ENCODE measurements at regions not wholly inside any gene's neighbourhood (a gene's known extent, or its start where the extent isn't known, plus 50 kb on each side); places are given as distances from the start of the nearest gene placed in this dataset.
"Not testable (repeated sequence)": the region's sequence is repeated elsewhere in the genome, so short reads cannot be mapped to it uniquely, and the experiment has no call there.

DNA sequence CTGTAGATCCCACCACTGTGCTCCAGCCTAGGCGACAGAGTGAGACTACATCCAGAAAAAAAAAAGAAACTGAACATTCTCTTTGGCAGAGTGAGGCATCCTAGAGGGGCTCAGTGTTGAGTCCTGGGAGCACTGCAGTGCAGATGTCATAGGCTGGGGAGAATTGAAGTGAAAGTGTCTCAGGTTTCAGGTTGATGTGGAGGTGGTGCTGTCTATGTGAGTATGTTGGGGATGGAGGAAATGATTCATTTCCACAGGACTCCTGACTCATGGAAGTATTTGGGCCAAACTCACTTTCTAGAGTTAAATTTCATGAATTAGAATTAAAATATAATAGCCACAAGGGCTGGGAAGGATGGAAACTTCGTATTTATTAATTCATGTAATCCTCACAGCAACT lies 134.4 kb upstream of the TSC22D1 start:
- ATAC-seq, result peak; percentile 62 to 68
- Mint-ChIP-seq H3K9me3 (no peaks in the 10 kb centered on the region), H3K27me3 (peaks cover 3 to 8% of the 10 kb centered on the region in 2 donors), H3K27ac (no peak overlapping the region), H3K4me3 (no peak overlapping the region), H3K4me1 (ENCODE audit: low read depth in 2 of 2) (no peaks in the 10 kb centered on the region), H3K36me3 (no peaks in the 10 kb centered on the region)
- DNase-seq (ENCODE audit: low spot score), result no peak

DNA sequence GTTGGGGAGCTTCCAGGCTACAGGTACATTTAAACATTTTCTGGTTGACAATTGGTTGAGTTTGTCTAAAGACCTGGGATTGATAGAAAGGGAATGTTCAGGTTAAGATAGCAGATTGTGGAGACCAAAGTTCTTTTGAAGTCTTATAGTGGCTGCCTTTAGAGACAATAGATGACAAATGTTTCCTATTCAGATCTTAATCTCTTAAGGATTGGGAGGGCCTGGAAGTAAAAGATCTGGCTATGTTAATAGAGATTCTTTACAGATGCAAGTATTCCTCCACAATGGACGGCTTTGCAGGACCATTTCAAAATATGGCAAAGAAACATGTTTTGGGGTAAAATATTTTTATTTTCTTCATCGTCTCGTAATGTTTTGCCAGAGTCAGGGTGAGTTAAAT lies 128.7 kb upstream of the TSC22D1 start:
- ATAC-seq; H3K36me3 Mint-ChIP-seq; H3K27ac Mint-ChIP-seq; H3K4me1 Mint-ChIP-seq (ENCODE audit: low read depth in 2 of 2); DNase-seq (ENCODE audit: low spot score); H3K9me3 Mint-ChIP-seq; H3K4me3 Mint-ChIP-seq: not testable (repeated sequence)
- H3K27me3 Mint-ChIP-seq, result peaks cover 15% of the 10 kb centered on the region in 2 donors

DNA sequence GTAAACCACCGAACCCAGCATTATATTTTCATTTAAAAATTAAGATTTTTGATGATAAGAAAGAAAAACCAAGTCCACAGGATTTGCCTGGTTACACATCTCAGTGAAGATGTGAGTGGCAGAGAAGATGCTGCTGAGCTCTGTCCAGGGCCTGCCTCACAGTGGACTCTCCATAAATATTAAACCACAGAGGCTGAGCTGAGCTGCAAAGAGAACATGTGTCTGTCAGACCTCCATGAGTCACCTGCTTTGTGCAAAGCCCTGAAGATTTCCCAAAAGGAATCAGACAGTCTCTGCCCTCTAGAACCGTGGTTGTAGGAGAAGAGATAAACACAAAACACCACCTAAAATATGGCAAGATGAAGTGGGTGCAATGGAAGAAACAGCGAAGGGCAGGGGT lies 127.2 kb upstream of the TSC22D1 start:
- peaks cover 7 to 19% of the 10 kb centered on the region in 2 donors for H3K27me3 Mint-ChIP-seq
- no peak overlapping the region for H3K4me3 Mint-ChIP-seq
- no peaks in the 10 kb centered on the region for H3K4me1 Mint-ChIP-seq (ENCODE audit: low read depth in 2 of 2)
- no peaks in the 10 kb centered on the region for H3K9me3 Mint-ChIP-seq
- ATAC-seq, result no peak
- H3K27ac Mint-ChIP-seq, result no peak overlapping the region
- DNase-seq (ENCODE audit: low spot score), result no peak
- no peaks in the 10 kb centered on the region for H3K36me3 Mint-ChIP-seq

DNA sequence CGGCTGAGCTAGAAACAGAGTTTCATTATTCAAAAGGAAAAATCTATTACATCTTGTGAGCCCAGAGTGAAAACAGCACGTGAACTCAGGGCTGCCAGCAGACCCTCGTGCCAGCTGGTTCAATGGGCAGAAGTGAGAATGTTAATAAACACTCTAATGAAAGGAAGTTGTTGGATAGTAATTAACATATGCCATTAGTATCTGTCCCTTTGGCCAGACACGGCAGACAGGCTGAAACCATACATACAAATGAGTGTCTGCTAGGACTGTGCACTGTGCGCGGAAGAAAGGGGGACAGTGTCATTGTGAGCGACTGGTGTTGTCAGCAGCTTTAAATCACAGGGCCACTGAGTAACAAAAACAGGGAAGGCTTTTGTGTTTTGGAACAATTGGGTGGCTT lies 121.9 kb upstream of the TSC22D1 start:
- ATAC-seq (no peak), DNase-seq (ENCODE audit: low spot score) (no peak)
- H3K36me3 Mint-ChIP-seq, result no peaks in the 10 kb centered on the region
- H3K4me3 Mint-ChIP-seq, result no peak overlapping the region
- no peaks in the 10 kb centered on the region for H3K4me1 Mint-ChIP-seq (ENCODE audit: low read depth in 2 of 2)
- no peaks in the 10 kb centered on the region for H3K9me3 Mint-ChIP-seq
- no peak overlapping the region for H3K27ac Mint-ChIP-seq
- H3K27me3 Mint-ChIP-seq, result peaks cover 8 to 16% of the 10 kb centered on the region in 2 donors

DNA sequence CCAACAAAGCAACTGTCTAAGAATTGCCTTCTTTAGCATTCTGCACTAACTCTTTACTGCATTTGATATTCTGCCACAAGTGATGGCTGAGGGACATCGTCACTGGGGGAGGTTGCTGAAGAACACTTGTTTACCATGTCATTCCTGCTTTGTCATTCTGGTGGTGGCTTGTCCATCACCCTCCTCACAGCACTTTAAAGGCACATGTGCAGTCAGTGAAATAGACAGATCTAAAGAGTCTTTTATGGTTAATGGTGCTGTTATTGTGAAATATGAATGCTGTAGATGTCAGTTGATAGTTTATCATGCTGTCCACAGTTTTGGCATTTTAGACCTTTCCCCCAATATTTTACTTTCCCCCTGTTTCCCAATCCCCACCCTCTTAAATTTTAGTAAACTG lies 120.9 kb upstream of the TSC22D1 start:
- ATAC-seq (no peak), DNase-seq (ENCODE audit: low spot score) (no peak)
- Mint-ChIP-seq H3K4me1 (ENCODE audit: low read depth in 2 of 2) (no peaks in the 10 kb centered on the region), H3K4me3 (no peak overlapping the region), H3K36me3 (no peaks in the 10 kb centered on the region), H3K27ac (no peak overlapping the region), H3K9me3 (no peaks in the 10 kb centered on the region), H3K27me3 (peaks cover 8% of the 10 kb centered on the region in 2 donors)

DNA sequence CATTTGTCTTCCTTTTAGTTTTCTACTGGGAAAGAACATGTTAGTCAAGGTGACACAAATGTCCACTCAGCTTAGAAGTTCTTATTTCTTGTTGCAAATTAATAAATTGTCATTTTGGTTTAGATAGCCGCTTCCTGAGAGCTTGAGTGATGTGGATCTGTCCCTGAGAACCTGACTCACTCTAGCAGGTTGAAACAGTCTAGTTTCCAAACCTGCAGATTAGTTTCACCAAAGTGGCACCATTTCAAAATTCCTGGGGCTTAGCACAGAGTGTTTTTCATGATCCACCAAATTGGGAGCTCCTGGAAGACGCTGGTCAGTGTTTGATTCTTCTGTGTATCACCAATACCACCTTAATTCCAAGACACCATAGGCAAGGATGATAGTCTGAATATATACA lies 119.4 kb upstream of the TSC22D1 start:
- ATAC-seq (no peak), DNase-seq (ENCODE audit: low spot score) (no peak)
- Mint-ChIP-seq H3K36me3 (no peaks in the 10 kb centered on the region), H3K4me3 (no peak overlapping the region), H3K9me3 (no peaks in the 10 kb centered on the region), H3K27me3 (peaks cover 8% of the 10 kb centered on the region in 2 donors), H3K27ac (no peak overlapping the region), H3K4me1 (ENCODE audit: low read depth in 2 of 2) (no peaks in the 10 kb centered on the region)

DNA sequence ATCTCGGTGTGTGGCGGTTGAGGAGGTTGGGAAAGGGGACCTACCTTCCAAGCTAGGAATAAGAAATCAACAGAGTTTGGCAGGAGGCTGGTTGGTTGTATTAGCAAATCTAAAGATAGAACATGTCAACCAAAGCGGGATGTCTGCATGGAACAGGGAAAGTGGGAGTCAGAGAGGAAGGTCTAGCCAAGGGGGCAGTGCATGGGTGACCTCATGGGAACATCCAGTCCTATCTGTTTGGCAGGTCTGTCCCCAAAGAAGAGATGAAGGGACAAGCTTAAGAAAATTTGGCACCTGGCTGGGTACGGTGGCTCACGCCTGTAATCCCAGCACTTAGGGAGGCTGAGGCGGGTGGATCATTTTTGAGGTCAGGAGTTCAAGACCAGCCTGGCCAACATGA lies 118.7 kb upstream of the TSC22D1 start:
- Mint-ChIP-seq H3K27me3 (peaks cover 12 to 13% of the 10 kb centered on the region in 2 donors), H3K4me3 (no peak overlapping the region), H3K36me3 (no peaks in the 10 kb centered on the region), H3K4me1 (ENCODE audit: low read depth in 2 of 2) (no peaks in the 10 kb centered on the region), H3K9me3 (no peaks in the 10 kb centered on the region), H3K27ac (no peak overlapping the region)
- no peak for ATAC-seq
- DNase-seq (ENCODE audit: low spot score), result no peak

DNA sequence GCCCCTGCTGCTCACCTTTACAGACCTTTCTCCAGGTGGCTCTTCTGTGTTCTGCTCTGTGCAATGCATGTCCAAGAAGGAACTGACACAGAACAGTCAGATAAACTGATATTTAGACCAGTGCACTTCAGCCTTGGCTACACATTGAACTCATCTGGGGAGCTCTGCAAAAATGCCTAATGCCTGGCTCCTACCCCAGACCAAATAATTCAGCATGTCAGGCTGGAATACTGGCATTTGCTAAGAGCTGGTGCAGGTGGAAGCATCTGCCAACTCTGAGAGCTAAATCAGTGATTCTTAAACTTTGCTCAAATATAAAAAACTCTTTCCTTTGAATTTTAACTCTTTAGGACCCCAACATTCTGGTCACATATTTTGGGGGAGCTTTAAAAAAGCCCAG lies 118.2 kb upstream of the TSC22D1 start:
- H3K4me3 Mint-ChIP-seq, result no peak overlapping the region
- peaks cover 13 to 19% of the 10 kb centered on the region in 2 donors for H3K27me3 Mint-ChIP-seq
- ATAC-seq (no peak), DNase-seq (ENCODE audit: low spot score) (no peak)
- no peaks in the 10 kb centered on the region for H3K9me3 Mint-ChIP-seq
- H3K4me1 Mint-ChIP-seq (ENCODE audit: low read depth in 2 of 2), result no peaks in the 10 kb centered on the region
- H3K27ac Mint-ChIP-seq, result no peak overlapping the region
- no peaks in the 10 kb centered on the region for H3K36me3 Mint-ChIP-seq

DNA sequence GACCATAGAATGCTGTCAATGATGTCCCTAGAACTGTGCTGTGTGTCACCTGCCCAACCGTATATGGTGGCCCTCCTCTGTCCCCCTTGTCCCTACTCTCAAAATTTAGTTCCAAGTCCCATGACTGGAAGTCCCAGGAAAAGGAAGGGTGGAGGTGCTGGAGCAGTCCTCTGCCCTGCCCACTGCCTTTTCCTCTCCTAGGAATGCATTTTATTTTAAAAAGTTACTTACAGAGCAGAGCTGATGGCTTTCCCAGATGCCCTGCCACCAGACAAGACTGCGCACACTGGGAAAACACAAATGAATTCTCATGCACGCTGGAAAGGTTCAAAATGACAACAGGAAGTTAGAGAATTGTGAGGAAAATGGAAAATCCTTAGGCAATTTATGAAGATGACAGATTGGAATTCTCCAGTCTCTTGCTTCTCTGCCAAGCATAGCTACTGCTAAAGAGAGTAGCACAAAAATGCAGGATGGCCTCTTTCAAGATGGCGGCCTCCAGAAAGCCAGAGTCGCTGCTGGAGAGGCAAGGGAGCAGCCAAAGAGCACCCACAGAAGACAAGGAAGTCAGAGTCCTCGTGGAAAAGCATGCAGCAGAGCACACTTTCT lies 117.1 kb upstream of the TSC22D1 start:
- no peak for DNase-seq (ENCODE audit: low spot score)
- H3K36me3 Mint-ChIP-seq, result no peaks in the 10 kb centered on the region
- H3K9me3 Mint-ChIP-seq, result no peaks in the 10 kb centered on the region
- H3K4me3 Mint-ChIP-seq, result no peak overlapping the region
- no peaks in the 10 kb centered on the region for H3K4me1 Mint-ChIP-seq (ENCODE audit: low read depth in 2 of 2)
- H3K27ac Mint-ChIP-seq, result no peak overlapping the region
- ATAC-seq, result no peak
- peaks cover 13 to 27% of the 10 kb centered on the region in 2 donors for H3K27me3 Mint-ChIP-seq

DNA sequence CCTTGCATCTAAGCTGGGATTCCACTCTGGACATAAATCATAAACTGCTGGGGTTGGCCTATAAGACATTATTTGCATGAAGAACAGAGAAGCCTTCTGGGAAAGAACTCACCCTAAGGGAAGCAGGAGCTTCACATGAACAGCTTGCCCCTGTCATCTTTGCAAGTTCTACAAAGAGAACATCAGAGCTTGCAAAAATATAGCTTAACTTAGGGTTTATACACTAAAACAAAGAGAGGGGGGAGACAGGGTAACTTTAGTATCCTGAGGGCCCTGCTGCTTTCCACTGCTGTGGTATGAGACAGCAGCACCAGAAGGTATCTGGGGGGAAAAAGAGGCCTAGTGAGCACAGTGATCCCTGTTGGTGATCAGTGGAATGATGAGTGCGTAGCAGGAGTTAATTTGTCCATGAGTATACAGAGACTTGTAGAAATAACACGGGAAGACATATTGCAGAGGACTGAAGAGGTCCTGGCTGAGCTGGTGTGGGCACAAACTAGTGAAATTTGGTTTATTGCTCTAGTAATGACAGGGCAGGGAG lies 116.1 kb upstream of the TSC22D1 start:
- no peak overlapping the region for H3K4me3 Mint-ChIP-seq
- ATAC-seq (no peak), DNase-seq (ENCODE audit: low spot score) (no peak)
- H3K9me3 Mint-ChIP-seq, result no peaks in the 10 kb centered on the region
- no peaks in the 10 kb centered on the region for H3K4me1 Mint-ChIP-seq (ENCODE audit: low read depth in 2 of 2)
- no peaks in the 10 kb centered on the region for H3K36me3 Mint-ChIP-seq
- H3K27me3 Mint-ChIP-seq, result peaks cover 13 to 30% of the 10 kb centered on the region in 2 donors
- H3K27ac Mint-ChIP-seq, result no peak overlapping the region

DNA sequence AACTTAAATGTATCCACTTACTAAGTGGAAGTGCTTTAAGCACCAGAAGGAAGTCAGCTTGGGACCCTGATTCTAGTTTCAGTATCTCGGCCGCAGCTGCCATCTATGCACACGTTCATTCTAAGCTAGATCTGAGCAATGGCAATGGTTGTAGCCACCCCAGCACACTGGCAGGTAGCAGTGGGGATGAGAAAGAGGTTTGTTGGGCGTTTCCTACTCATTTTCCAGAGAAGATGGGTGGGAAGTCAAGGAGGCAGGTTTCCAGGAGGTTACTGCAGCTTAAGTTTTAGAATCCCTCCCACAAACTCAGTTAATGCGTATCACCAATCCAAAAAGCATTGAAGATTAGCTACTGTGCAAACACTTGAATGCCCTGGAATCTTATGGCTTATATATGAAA lies 114.2 kb upstream of the TSC22D1 start:
- DNase-seq (ENCODE audit: low spot score), result no peak
- Mint-ChIP-seq H3K9me3 (peaks cover 6% of the 10 kb centered on the region), H3K27ac (no peak overlapping the region), H3K27me3 (peaks cover 13 to 30% of the 10 kb centered on the region in 2 donors), H3K36me3 (no peaks in the 10 kb centered on the region), H3K4me3 (no peak overlapping the region), H3K4me1 (ENCODE audit: low read depth in 2 of 2) (peaks cover 6 to 10% of the 10 kb centered on the region in 2 donors)
- ATAC-seq, result no peak

DNA sequence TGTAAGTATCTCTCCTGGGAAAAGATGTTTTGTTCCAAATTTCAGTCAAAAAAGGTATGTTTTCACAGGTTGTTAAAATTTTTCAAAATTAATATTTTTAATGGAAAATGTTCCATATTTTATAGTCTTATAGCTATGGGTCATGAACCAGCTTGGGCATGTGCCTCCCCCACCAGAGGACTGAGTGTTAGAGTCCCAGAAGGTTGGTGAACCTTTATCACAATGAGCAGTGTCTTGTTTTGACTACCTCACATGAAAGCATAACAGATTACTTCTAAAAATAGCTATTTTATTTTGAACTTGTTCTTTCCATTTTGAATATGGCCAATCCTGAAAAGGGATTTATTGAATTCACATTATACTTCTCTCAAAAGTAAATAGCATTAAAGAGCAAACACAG lies 112.5 kb upstream of the TSC22D1 start:
- H3K36me3 Mint-ChIP-seq, result no peaks in the 10 kb centered on the region
- H3K27me3 Mint-ChIP-seq, result peaks cover 10 to 23% of the 10 kb centered on the region in 2 donors
- peaks cover 6 to 10% of the 10 kb centered on the region in 2 donors for H3K4me1 Mint-ChIP-seq (ENCODE audit: low read depth in 2 of 2)
- no peak for ATAC-seq
- H3K27ac Mint-ChIP-seq, result no peak overlapping the region
- H3K4me3 Mint-ChIP-seq, result no peak overlapping the region
- peaks cover 6% of the 10 kb centered on the region for H3K9me3 Mint-ChIP-seq
- DNase-seq (ENCODE audit: low spot score), result no peak

DNA sequence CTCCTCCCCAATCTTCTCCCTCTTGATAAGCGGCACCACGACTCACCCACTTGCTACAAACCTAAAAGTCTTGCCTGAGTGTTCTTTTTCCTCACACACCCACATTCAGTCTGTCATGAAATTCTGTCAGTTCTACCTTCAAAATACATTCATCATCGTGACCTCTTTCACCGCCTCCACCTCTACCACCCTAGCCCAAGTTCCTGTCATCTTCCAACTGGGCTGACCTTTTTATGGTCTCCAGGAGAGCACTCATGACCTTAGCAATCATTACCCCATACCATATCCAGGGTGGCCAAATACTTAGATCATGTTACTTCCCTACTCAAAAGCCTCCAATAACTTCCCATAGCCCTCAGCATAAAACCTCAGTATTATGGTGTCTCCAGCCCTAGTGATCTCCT lies 110.4 kb upstream of the TSC22D1 start:
- ATAC-seq (no peak), DNase-seq (ENCODE audit: low spot score) (no peak)
- Mint-ChIP-seq H3K36me3 (no peaks in the 10 kb centered on the region), H3K4me3 (no peak overlapping the region), H3K4me1 (ENCODE audit: low read depth in 2 of 2) (peaks cover 6 to 10% of the 10 kb centered on the region in 2 donors), H3K27ac (no peak overlapping the region), H3K9me3 (peaks cover 6% of the 10 kb centered on the region), H3K27me3 (peaks cover 10 to 23% of the 10 kb centered on the region in 2 donors)

DNA sequence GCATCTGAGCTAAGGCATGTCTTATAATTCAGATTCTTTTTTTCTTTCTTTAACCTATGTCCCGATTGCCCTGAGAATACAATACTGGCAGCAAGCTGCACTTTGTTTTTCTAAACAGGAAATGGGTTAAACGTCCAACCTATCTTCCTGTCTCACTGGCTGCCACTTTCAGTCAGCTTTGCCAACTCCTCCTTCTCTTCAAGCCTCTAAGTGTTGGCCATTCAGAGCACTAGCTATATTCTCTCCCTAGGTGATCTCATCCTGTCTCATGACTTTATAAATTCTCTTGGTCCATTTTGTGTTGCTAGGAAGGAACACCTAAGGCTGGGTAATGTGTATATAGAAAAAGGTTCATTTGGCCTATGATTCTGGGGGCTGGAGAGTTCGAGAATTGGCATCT lies 109.5 kb upstream of the TSC22D1 start:
- peaks cover 13 to 23% of the 10 kb centered on the region in 2 donors for H3K27me3 Mint-ChIP-seq
- no peak overlapping the region for H3K4me3 Mint-ChIP-seq
- H3K36me3 Mint-ChIP-seq, result no peaks in the 10 kb centered on the region
- no peak overlapping the region for H3K27ac Mint-ChIP-seq
- H3K9me3 Mint-ChIP-seq, result peaks cover 6% of the 10 kb centered on the region
- DNase-seq (ENCODE audit: low spot score) (no peak), ATAC-seq (no peak)
- peaks cover 6 to 10% of the 10 kb centered on the region in 2 donors for H3K4me1 Mint-ChIP-seq (ENCODE audit: low read depth in 2 of 2)

DNA sequence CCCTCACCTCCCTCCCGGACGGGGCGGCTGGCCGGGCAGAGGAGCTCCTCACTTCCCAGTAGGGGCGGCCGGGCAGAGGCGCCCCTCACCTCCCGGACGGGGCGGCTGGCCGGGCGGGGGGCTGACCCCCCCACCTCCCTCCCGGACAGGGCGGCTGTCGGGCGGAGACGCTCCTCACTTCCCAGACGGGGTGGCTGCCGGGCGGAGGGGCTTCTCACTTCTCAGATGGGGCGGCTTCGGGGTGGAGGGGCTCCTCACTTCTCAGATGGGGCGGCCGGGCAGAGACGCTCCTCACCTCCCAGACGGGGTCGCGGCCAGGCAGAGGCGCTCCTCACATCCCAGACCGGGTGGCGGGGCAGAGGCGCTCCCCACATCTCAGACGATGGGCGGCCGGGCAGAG lies 106.3 kb upstream of the TSC22D1 start:
- not testable (repeated sequence) for ATAC-seq; H3K4me1 Mint-ChIP-seq (ENCODE audit: low read depth in 2 of 2); H3K27ac Mint-ChIP-seq; H3K4me3 Mint-ChIP-seq; H3K9me3 Mint-ChIP-seq; H3K27me3 Mint-ChIP-seq; H3K36me3 Mint-ChIP-seq; DNase-seq (ENCODE audit: low spot score)

Data from natural killer cell treated with Interleukin-12 subunit alpha and Interleukin-12 subunit beta and Interleukin-15 and Interleukin-18, amount 100 ng/mL, for 72 hours (primary cell).